HCT116 (cell line): ENCODE measurements at regions not wholly inside any gene's neighbourhood (a gene's known extent, or its start where the extent isn't known, plus 50 kb on each side); places are given as distances from the start of the nearest gene placed in this dataset.

Experiments used
- ATAC-seq: fragments of 200-7000 bp; cut with Tn5 transposase; 2 replicates; pipeline ENCODE4 v1.9.1; 2020; ENCODE audit warnings: mild to moderate bottlenecking, moderate library complexity
- BruUV-seq: library from RNA; stranded (reverse); fragments of 400-500 nt; replicated peaks from 2 replicates; lab custom pipeline; 2021; lab: Mats Ljungman, UMichigan
- CTCF ChIA-PET: fragments of 300-600 bp; sonication (Branson Sonifier 250); formaldehyde crosslinking; loops from one replicate; lab custom pipeline; 2021; ENCODE audit warnings: antibody characterized with exemption; lab: Charles Lee
- POLR2A ChIA-PET: fragments of 300-600, 350-600 bp; sonication (Branson Sonifier 250); formaldehyde crosslinking; loops from one replicate; lab custom pipeline; 2021; ENCODE audit warnings: antibody characterized with exemption; lab: Charles Lee
- RAD21 ChIA-PET, 2 experiments: fragments of 300-600 bp; sonication (Branson Sonifier 250); formaldehyde crosslinking; loops; one replicate each; lab custom pipeline; 2023; ENCODE audit warnings: low total read pairs in 2 of 2; ENCODE audit not compliant: uncharacterized antibody in 2 of 2, unreplicated experiment in 2 of 2, low non-redundant PET in 1 of 2; lab: Charles Lee
- DNase-seq: peaks from one replicate; pipeline ENCODE4 v3.0.0-alpha.2; 2010; ENCODE audit warnings: low read depth, low spot score
- H2AFZ ChIP-seq: fragments of 200-600 bp; shearing (Covaris generic), sonication (generic); 2 replicates; pipeline ENCODE4 v1.6.1; 2017; ENCODE audit warnings: low read depth, mixed run types, mixed read lengths, antibody characterized with exemption, low read length; ENCODE audit not compliant: poor library complexity, severe bottlenecking
- H3K27ac ChIP-seq: 2 replicates; pipeline ENCODE4 v1.5.1; 2012; ENCODE audit warnings: low read depth, low read length
- H3K27me3 ChIP-seq: fragments of 200-600 bp; sonication (generic); 2 replicates; pipeline ENCODE4 v1.6.1; 2016; ENCODE audit warnings: mixed run types, low read length, mixed read lengths; ENCODE audit not compliant: insufficient read depth
- H3K36me3 ChIP-seq, 2 experiments: fragments of 200-500 bp in 1 of 2; fragments of 200-600 bp in 1 of 2; sonication (Bioruptor generic) in 1 of 2; sonication (generic) in 1 of 2; 2 replicates each; pipeline versions ENCODE4 v1.5.1 to v1.6.1; 2014 to 2016; ENCODE audit warnings: low read length in 2 of 2, inconsistent platforms in 1 of 2, mixed read lengths in 1 of 2, mixed run types in 1 of 2; ENCODE audit not compliant: insufficient read depth in 2 of 2, control insufficient read depth in 1 of 2
- H3K4me1 ChIP-seq, 2 experiments: fragments of 200-600 bp in 1 of 2; sonication (generic) in 1 of 2; 2 replicates each; pipeline versions ENCODE4 v1.5.1 to v1.6.1; 2012 to 2017; ENCODE audit warnings: low read length in 2 of 2, inconsistent platforms in 1 of 2, mild to moderate bottlenecking in 1 of 2, mixed read lengths in 1 of 2, mixed run types in 1 of 2, moderate library complexity in 1 of 2; ENCODE audit not compliant: insufficient read depth in 2 of 2, control insufficient read depth in 1 of 2
- H3K4me2 ChIP-seq: fragments of 200-600 bp; sonication (generic); 2 replicates; pipeline ENCODE4 v1.6.1; 2017; ENCODE audit warnings: mixed run types, low read length, mixed read lengths
- H3K4me3 ChIP-seq, 2 experiments: fragments of 200-600 bp in 1 of 2; sonication (generic) in 1 of 2; replicated peaks in 1 of 2; 2 replicates each; pipeline ENCODE4 v1.5.1; 2011 to 2016; ENCODE audit warnings: low read length in 2 of 2, control low read depth in 1 of 2, low read depth in 1 of 2, mild to moderate bottlenecking in 1 of 2, mixed read lengths in 1 of 2, mixed run types in 1 of 2
- H3K79me2 ChIP-seq: fragments of 200-600 bp; sonication (generic); 2 replicates; pipeline ENCODE4 v1.6.1; 2017; ENCODE audit warnings: mild to moderate bottlenecking, mixed run types, low read length, moderate library complexity, mixed read lengths; ENCODE audit not compliant: insufficient read depth
- H3K9ac ChIP-seq: fragments of 200-600 bp; sonication (generic); 2 replicates; pipeline ENCODE4 v1.6.1; 2016; ENCODE audit warnings: low read length, mixed read lengths
- H3K9me2 ChIP-seq: fragments of 200-600 bp; sonication (generic), shearing (Covaris generic); 2 replicates; pipeline ENCODE4 v1.6.1; 2017; ENCODE audit warnings: mixed run types, mild to moderate bottlenecking, moderate library complexity; ENCODE audit not compliant: insufficient read depth
- H3K9me3 ChIP-seq, 2 experiments: fragments of 200-500 bp in 1 of 2; fragments of 200-600 bp in 1 of 2; sonication (Bioruptor generic) in 1 of 2; sonication (generic) in 1 of 2; 2 replicates each; pipeline ENCODE4 v1.6.1; 2014 to 2017; ENCODE audit warnings: low read length in 2 of 2, mixed read lengths in 2 of 2, inconsistent platforms in 1 of 2, low read depth in 1 of 2, mild to moderate bottlenecking in 1 of 2, mixed run types in 1 of 2, moderate library complexity in 1 of 2; ENCODE audit not compliant: control insufficient read depth in 1 of 2, insufficient read depth in 1 of 2
- H4K20me1 ChIP-seq: fragments of 200-600 bp; sonication (generic), shearing (Covaris generic); 2 replicates; pipeline ENCODE4 v1.6.1; 2017; ENCODE audit warnings: mixed run types, mild to moderate bottlenecking, moderate library complexity; ENCODE audit not compliant: insufficient read depth
- CBX3 ChIP-seq: IDR thresholded peaks from 2 replicates; pipeline ENCODE4 v1.6.1; 2012; ENCODE audit warnings: low read depth
- CEBPB ChIP-seq: IDR thresholded peaks from 2 replicates; pipeline ENCODE4 v1.6.1; 2012; ENCODE audit warnings: low read depth
- ELF1 ChIP-seq: IDR thresholded peaks from 2 replicates; pipeline ENCODE4 v1.6.1; 2012; ENCODE audit warnings: low read depth, borderline replicate concordance
- EZH2phosphoT487 ChIP-seq: fragments of 200-600 bp; IDR thresholded peaks from 2 replicates; pipeline ENCODE4 v1.6.1; 2018; ENCODE audit warnings: antibody characterized with exemption, borderline replicate concordance
- FOSL1 ChIP-seq: IDR thresholded peaks from 2 replicates; pipeline ENCODE4 v1.6.1; 2012; ENCODE audit warnings: low read depth
- JUND ChIP-seq: IDR thresholded peaks from 2 replicates; pipeline ENCODE4 v1.6.1; 2012
- MAX ChIP-seq: IDR thresholded peaks from 2 replicates; pipeline ENCODE4 v1.6.1; 2012
- POLR2A ChIP-seq: IDR thresholded peaks from 2 replicates; pipeline ENCODE4 v1.7.0; 2011; ENCODE audit warnings: borderline replicate concordance; ENCODE audit not compliant: insufficient read depth, insufficient read length; ENCODE audit errors: extremely low read depth
- POLR2AphosphoS5 ChIP-seq: IDR thresholded peaks from 2 replicates; pipeline ENCODE4 v1.6.1; 2011; ENCODE audit warnings: mild to moderate bottlenecking, low read depth, low read length, moderate library complexity
- SP1 ChIP-seq: IDR thresholded peaks from 2 replicates; pipeline ENCODE4 v1.6.1; 2012; ENCODE audit warnings: low read depth
- SRF ChIP-seq: IDR thresholded peaks from 2 replicates; pipeline ENCODE4 v1.6.1; 2012; ENCODE audit warnings: low read depth
- TCF7L2 ChIP-seq: IDR thresholded peaks from 2 replicates; pipeline ENCODE4 v1.7.0; 2011; ENCODE audit warnings: borderline replicate concordance, inconsistent platforms; ENCODE audit not compliant: insufficient read depth, insufficient read length; ENCODE audit errors: extremely low read depth
- YY1 ChIP-seq: IDR thresholded peaks from 2 replicates; pipeline ENCODE4 v1.6.1; 2011; ENCODE audit warnings: low read length, low read depth, moderate library complexity, mild to moderate bottlenecking; ENCODE audit not compliant: insufficient replicate concordance; ENCODE audit errors: extremely low read depth
- ZBTB33 ChIP-seq: IDR thresholded peaks from 2 replicates; pipeline ENCODE4 v1.6.1; 2011; ENCODE audit warnings: mild to moderate bottlenecking, low read length, moderate library complexity; ENCODE audit not compliant: insufficient replicate concordance; ENCODE audit errors: extremely low read depth
- ZNF274 ChIP-seq: fragments of 200-500 bp; sonication (Bioruptor generic); IDR thresholded peaks from 2 replicates; pipeline ENCODE4 v1.6.1; 2014; ENCODE audit warnings: mild to moderate bottlenecking, low read depth, low read length, inconsistent platforms
- intact Hi-C: fragments of 100-400 bp; cut with micrococcal nuclease; formaldehyde crosslinking; loops from 2 replicates; pipeline ENCODE4 v1.10.0; 2022
- TF ChIP-seq, protein P1 (sequence below): IDR thresholded peaks from 2 replicates; pipeline ENCODE4 v1.6.1; 2012
- TF ChIP-seq, protein P2 (sequence below): IDR thresholded peaks from 2 replicates; pipeline ENCODE4 v1.6.1; 2012; ENCODE audit warnings: low read depth

DNA sequence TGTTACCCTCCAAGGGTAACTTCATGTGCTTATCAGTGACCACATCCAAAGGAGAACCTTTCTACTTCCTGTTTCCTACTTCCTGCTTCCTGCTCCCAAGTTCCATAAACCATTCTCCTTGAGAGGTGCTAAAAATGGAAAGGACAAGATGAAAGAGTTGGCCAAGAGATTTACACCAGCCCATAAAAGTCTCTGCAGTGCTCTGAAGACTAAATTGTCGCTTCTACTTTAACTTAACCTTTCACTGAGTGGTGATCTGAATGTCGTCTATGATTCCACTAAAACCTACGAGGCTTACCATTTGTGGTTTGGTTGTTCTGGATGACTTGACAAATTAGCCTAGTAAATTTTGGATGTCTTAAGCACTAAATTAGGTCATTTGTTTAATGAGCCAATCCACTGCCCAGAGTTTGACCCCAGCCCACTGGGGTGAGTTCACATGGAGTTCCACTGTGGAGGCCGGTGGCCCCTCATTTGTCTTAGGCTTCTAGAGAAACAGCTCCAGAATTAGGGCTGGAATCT, 333.1 kb downstream of the FOXL1 start:
- ATAC-seq (no peak), DNase-seq (no peak)
- H3K4me1 ChIP-seq = no peaks in the 10 kb centered on the region
- H3K4me3 ChIP-seq = no peak overlapping the region
- no peak overlapping the region for H3K27ac ChIP-seq
- H3K27me3 ChIP-seq = no peaks in the 10 kb centered on the region
- H3K4me2 ChIP-seq = no peak overlapping the region
- H3K9me3 ChIP-seq = no peaks in the 10 kb centered on the region
- H3K9ac ChIP-seq = no peak overlapping the region
- ChIA-PET RAD21 (no interaction called here), CTCF (no interaction called here), POLR2A (no interaction called here)
- TF ChIP-seq ZNF274 (no peak), ELF1 (peak; percentile 48)
- no peaks in the 10 kb centered on the region for H3K9me2 ChIP-seq
- no peaks in the 10 kb centered on the region for H4K20me1 ChIP-seq
- no peaks in the 10 kb centered on the region for H3K79me2 ChIP-seq
- H2AFZ ChIP-seq = peak overlapping the region; percentile 89
- BruUV-seq = no TSS peak
- intact Hi-C loops = no loop called here
- H3K36me3 ChIP-seq = no peaks in the 10 kb centered on the region

GRCh38 chr16:86913886-86914285, 335.5 kb downstream of the FOXL1 start:
- Histone ChIP-seq H3K27ac (no peak overlapping the region), H2AFZ (no peak overlapping the region), H3K4me3 (no peak overlapping the region), H3K9me2 (no peaks in the 10 kb centered on the region), H3K79me2 (no peaks in the 10 kb centered on the region), H3K4me2 (no peak overlapping the region), H3K9ac (no peak overlapping the region), H4K20me1 (no peaks in the 10 kb centered on the region), H3K36me3 (no peaks in the 10 kb centered on the region), H3K27me3 (no peaks in the 10 kb centered on the region), H3K4me1 (no peaks in the 10 kb centered on the region), H3K9me3 (no peaks in the 10 kb centered on the region)
- no peak for ATAC-seq
- no TSS peak for BruUV-seq
- ChIA-PET RAD21 (no interaction called here), CTCF (no interaction called here), POLR2A (no interaction called here)
- no peak for DNase-seq
- intact Hi-C loops = no loop called here
- TF ChIP-seq TCF7L2 = no peak
- TF ChIP-seq CEBPB = no peak
- TF ChIP-seq SP1 = no peak
- TF ChIP-seq POLR2AphosphoS5 = no peak
- no peak for TF ChIP-seq EZH2phosphoT487
- TF ChIP-seq ZBTB33 = no peak
- no peak for TF ChIP-seq FOSL1
- no peak for TF ChIP-seq MAX
- TF ChIP-seq, protein P1, sequence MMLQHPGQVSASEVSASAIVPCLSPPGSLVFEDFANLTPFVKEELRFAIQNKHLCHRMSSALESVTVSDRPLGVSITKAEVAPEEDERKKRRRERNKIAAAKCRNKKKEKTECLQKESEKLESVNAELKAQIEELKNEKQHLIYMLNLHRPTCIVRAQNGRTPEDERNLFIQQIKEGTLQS = no peak
- TF ChIP-seq, protein P2, sequence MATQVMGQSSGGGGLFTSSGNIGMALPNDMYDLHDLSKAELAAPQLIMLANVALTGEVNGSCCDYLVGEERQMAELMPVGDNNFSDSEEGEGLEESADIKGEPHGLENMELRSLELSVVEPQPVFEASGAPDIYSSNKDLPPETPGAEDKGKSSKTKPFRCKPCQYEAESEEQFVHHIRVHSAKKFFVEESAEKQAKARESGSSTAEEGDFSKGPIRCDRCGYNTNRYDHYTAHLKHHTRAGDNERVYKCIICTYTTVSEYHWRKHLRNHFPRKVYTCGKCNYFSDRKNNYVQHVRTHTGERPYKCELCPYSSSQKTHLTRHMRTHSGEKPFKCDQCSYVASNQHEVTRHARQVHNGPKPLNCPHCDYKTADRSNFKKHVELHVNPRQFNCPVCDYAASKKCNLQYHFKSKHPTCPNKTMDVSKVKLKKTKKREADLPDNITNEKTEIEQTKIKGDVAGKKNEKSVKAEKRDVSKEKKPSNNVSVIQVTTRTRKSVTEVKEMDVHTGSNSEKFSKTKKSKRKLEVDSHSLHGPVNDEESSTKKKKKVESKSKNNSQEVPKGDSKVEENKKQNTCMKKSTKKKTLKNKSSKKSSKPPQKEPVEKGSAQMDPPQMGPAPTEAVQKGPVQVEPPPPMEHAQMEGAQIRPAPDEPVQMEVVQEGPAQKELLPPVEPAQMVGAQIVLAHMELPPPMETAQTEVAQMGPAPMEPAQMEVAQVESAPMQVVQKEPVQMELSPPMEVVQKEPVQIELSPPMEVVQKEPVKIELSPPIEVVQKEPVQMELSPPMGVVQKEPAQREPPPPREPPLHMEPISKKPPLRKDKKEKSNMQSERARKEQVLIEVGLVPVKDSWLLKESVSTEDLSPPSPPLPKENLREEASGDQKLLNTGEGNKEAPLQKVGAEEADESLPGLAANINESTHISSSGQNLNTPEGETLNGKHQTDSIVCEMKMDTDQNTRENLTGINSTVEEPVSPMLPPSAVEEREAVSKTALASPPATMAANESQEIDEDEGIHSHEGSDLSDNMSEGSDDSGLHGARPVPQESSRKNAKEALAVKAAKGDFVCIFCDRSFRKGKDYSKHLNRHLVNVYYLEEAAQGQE = no peak
- TF ChIP-seq YY1 = no peak
- TF ChIP-seq JUND = no peak
- TF ChIP-seq CBX3 = no peak
- no peak for TF ChIP-seq POLR2A
- TF ChIP-seq SRF = no peak
